ENCODE measurements at regions not wholly inside any gene's neighbourhood (a gene's known extent, or its start where the extent isn't known, plus 50 kb on each side); places are given as distances from the start of the nearest gene placed in this dataset.

- no peak for TF ChIP-seq BCL3 (IDR thresholded peaks at IDR 0.05; ENCODE audit: borderline replicate concordance, insufficient read depth, low read depth, low read length, poor library complexity, severe bottlenecking)
- TF ChIP-seq ZBTB11 (CRISPR knock-in tag; IDR thresholded peaks at IDR 0.05) = no peak
Observed at GRCh38 chr20:57062241-57062640, 204.2 kb downstream of the BMP7 start (continued).

- BruUV-seq (replicated peaks) = no TSS peak
- SMC1A ChIA-PET (ENCODE audit: uncharacterized antibody, unreplicated experiment) = no interaction called here
- Histone ChIP-seq H3K36me3 (ENCODE audit: control insufficient read depth in 2 of 2, insufficient read depth in 2 of 2, low read length in 1 of 2) (no peaks in the 10 kb centered on the region), H3K4me1 (ENCODE audit: control insufficient read depth, insufficient read depth, low read length) (no peaks in the 10 kb centered on the region), H3K9me3 (replicated peaks; ENCODE audit: control insufficient read depth, insufficient read depth, low read length) (no peaks in the 10 kb centered on the region), H3K27me3 (replicated peaks in 1 of 2; ENCODE audit: control insufficient read depth in 2 of 2, insufficient read depth in 2 of 2, low read length in 1 of 2) (peaks cover 0 to 3% of the 10 kb centered on the region in 2 experiments; a peak in 3 of 4 replicates), H4K20me1 (ENCODE audit: control insufficient read depth, insufficient read depth) (no peaks in the 10 kb centered on the region), H3K4me2 (ENCODE audit: control insufficient read depth, insufficient read depth) (no peak overlapping the region), H3K4me3 (no peak overlapping the region), H3K27ac (ENCODE audit: control insufficient read depth, insufficient read depth) (no peak overlapping the region), H3K9ac (ENCODE audit: control insufficient read depth, insufficient read depth, low read length) (no peak overlapping the region), H3K79me2 (ENCODE audit: control insufficient read depth, insufficient read depth, low read length) (no peaks in the 10 kb centered on the region), H2AFZ (ENCODE audit: control insufficient read depth, low read depth, low read length) (no peak overlapping the region)
- ATAC-seq (no peak), FAIRE-seq (no peak), DNase-seq (ENCODE audit: low read depth, low spot score) (no peak)
- CTCF ChIA-PET = interaction anchor here (1.2 kb wide), 1 partner anchor 269 kb away, joined by 3 read pairs; no protein-coding TSS in a partner anchor
- intact Hi-C loops (cut with micrococcal nuclease; ENCODE audit: unreplicated experiment) = no loop called here
- POLR2A ChIA-PET = interaction anchor here (0.6 to 0.7 kb wide), 2 partner anchors 512 to 688 kb away, joined by 4 to 7 read pairs; no protein-coding TSS in a partner anchor
- WGBS (ENCODE audit: insufficient coverage, insufficient replicate concordance, low lambda C conversion rate, missing lambda C conversion rate) = 1% methylated on average over 8 of the region's 8 CpGs
- in situ Hi-C loops (cut with MboI) = no loop called here
- RAD21 ChIA-PET (ENCODE audit: unreplicated experiment) = no interaction called here
- no peak for TF ChIP-seq LARP7 (IDR thresholded peaks at IDR 0.05)
- TF ChIP-seq JUNB (IDR thresholded peaks at IDR 0.05) = no peak
- TF ChIP-seq USF1 (IDR thresholded peaks at IDR 0.05; ENCODE audit: borderline replicate concordance, extremely low read length, insufficient read depth, low read depth, low read length) = no peak
- TF ChIP-seq CREM (IDR thresholded peaks at IDR 0.05; ENCODE audit: low read depth) = no peak
- no peak for TF ChIP-seq SUZ12 (IDR thresholded peaks at IDR 0.05; ENCODE audit: unreplicated experiment)
- no peak for TF ChIP-seq ZBTB4 (CRISPR knock-in tag; IDR thresholded peaks at IDR 0.05)
- TF ChIP-seq E4F1 (IDR thresholded peaks at IDR 0.05; ENCODE audit: borderline replicate concordance, partially characterized antibody) = no peak
- TF ChIP-seq RAD51 (IDR thresholded peaks at IDR 0.05) = no peak
Observed at GRCh38 chr20:57062696-57063270, 203.7 kb downstream of the BMP7 start.
